GM21825 (cell line): ENCODE measurements at regions not wholly inside any gene's neighbourhood (a gene's known extent, or its start where the extent isn't known, plus 50 kb on each side); places are given as distances from the start of the nearest gene placed in this dataset.
"Not testable (repeated sequence)": the region's sequence is repeated elsewhere in the genome, so short reads cannot be mapped to it uniquely, and the experiment has no call there.

ENCODE experiments used
- ATAC-seq: cut with Tn5 transposase; IDR thresholded peaks from one replicate; pipeline ENCODE4 v1.9.1; 2021; ENCODE audit warnings: mild to moderate bottlenecking, moderate library complexity; ENCODE audit not compliant: unreplicated experiment

DNA sequence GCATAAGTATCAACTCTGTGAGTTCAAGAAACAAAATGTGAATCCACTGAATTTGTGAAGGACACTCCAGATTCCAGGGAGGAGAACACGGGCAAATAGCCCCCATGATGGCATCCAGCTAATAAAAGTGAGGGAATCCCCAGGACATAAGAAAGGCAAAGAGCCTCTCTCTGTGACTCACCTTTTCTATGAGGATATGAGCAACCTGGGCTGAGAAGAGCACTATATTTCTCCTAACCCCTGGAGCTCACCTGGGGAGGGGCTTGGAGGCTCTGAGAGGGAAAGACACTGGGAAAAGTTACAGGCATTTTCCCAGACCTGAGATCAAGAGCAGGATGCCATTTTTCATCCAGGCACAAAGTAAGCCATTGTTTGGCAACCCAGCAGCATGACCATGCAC, 1298.8 kb downstream of the PLA2G4A start:
- no peak for ATAC-seq

DNA sequence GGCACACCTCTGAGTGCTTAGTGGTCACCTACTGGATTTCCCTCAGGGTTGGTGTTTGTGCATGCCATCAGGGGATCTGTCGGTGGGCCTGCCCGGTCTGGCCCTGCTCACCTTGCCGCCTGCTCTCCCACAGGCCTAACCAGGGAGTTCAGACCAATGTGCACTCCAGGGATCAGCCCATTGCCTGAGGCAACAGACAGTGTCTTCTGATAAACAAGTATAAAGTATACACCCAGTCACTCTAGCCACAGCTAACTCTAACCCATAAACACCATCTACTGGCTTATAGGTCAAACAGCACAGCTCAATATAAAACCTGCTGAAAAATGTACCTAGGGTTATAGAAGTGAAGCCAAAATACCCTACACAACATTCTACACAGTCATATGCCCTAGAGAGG, 1300.0 kb downstream of the PLA2G4A start:
- no peak for ATAC-seq

DNA sequence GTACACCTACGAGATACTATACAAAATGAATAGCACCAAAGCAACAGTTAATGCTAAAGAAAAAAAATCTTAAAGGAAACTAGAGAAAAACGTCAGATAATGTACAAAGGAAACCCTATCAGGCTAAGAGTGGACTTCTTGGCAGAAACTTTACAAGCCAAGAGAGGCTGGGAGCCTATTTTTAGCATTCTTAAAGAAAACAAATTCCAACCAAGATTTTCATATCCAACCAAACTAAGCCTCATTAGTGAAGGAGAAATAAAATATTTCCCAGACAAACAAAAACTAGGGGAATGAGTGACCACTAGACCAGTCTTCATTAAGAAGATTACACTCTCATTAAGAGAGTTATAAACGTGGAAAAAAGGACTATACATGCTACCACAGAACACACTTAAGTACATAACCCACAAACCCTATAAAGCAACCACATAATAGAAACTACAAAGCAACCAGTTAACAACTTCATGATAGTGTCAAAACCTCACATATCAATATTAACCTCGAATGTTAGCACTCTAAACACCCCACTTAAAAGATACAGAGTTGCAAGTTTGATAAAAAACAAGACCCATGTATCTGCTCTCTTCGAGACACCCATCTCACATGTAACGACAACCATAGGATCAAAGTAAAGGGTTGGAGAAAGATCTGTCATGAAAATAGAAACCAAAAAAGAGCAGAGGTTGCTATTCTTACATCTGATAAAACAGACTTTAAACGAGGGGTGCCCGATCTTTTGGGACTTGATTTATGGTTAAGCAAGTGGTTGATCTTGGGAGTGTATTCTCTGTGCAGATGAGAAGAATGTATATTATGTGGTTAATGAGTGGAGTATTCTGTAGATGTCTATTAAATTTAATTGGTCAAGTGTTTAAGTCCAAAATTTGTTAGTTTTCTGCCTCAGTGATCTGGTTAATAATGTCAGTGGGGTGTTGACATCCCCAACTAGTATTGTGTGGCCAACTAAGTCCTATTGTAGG, 1301.4 kb downstream of the PLA2G4A start:
- no peak for ATAC-seq

DNA sequence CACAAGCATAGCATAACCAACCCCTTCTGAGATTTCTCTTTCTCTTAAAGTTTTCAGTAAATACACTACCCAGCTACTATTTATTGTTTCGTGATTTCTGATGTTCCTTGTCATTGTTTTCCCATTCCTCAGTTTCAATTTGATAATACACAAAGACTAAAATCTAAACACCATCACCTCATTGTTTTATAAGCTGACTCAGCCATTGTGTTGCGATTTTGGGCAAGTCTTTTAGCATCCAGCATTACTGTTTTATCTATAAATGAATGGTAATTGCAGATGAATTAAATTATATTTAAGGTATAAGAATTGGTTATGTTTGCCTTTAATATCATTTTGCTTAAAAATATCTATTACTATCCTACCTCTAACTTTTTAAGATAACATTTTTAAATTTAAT, 1308.5 kb downstream of the PLA2G4A start:
- ATAC-seq: no peak

DNA sequence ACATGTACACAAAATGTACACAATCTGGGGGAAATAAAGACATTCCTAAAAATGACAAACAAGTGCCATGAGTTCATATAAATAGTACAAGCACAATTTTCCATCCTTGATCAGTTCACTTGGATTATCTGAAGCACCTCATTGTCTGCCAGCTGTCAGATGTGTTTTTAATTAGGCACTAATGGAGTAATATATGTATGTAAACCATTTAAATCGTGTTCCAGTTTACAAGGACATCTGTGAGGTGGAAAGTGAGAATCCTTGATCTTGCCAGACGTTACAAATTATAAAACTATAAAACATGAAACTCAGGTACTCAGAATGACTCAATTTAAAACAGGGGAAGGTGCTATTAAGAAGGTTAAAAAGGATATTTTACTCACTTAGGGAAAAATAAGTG, 1312.2 kb downstream of the PLA2G4A start:
- ATAC-seq: no peak

DNA sequence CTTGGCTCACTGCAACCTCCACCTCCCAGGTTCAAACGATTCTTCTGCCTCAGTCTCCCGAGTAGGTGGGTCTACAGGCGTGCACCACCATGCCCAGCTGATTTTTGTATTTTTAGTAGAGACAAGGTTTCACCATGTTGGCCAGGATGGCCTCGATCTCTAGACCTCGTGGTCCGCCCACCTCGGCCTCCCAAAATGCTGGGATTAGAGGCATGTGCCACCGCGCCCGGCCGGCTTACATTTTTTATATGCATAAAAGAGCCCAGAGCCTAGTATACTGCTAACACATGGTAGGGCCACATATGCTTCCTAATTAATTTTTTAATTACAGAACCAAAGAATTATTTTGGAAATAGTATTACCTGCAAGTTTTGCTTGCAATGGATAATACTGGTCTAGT, 1325.4 kb downstream of the PLA2G4A start:
- no peak for ATAC-seq

DNA sequence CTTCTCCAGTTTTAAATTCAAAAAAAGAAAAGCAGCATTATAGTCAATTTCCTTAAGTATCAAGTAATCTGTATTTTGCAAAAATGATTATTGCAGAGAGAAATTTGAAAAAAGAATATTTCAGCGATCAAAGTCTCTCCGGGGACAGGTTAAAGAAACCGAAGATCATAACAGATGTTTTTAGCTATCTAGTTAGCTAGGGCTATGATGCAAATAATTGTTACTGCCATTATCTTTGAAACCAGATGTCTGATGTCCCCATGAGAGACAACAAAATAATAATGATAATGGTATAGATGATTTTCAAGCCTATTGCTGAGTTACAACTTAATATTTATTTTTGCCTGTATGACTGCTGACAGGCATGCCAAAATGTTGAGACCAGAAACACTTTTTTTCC, 1326.0 kb downstream of the PLA2G4A start:
- ATAC-seq: no peak

DNA sequence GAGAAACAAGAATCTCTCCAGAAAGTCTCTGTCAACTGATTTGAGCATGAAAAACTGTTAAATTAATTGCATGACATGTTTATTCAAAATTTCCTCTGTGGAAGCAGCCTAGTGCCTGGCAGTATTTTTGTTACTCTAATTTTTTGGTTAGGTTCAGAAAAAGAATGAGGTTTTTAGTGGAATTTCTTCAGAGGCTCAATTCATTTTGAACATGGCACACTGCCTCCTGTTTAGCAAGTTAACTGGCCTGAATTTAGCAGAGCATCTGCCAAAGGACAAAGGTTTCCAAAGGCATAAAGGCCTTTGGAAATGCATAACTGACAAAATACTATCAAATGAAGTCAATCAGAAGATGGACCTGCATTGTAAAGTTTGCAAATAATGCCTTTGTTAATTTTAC, 1326.5 kb downstream of the PLA2G4A start:
- ATAC-seq: no peak

DNA sequence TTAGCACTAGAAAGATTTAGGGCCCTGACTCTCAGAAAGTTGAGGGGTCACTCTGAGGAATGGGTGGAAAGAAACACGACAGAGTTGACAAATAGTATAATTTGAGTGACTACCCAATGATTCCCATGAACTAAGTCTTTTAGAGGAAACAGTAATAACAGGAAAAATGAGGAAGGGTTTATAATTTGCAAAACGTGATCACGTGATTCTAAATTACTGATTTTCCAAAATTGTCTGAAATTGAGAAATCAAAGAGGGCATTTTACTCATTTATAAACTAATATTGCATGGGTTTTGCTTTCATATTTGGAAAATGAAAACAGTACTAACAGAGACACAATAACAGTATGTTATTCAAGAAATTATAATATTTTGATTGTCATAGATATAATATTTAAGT, 1335.7 kb downstream of the PLA2G4A start:
- no peak for ATAC-seq

DNA sequence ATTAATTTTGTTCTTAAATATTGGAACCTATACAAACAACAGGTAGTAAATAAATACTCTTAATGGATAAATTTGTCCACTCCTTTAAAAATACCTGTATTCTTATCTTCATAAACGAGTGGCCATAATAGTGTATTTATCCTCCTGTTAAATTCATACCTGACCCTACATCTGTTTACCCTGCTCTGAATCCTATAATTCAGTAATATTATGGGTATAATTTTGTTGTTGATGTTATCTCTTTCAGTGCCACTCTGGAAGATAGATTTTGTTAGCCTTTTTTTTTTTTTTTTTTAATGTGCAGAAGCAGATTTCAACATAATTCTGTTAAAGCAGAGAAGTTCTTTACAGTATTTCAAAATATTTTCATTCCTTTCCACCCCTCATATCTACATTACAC, 1337.9 kb downstream of the PLA2G4A start:
- no peak for ATAC-seq

DNA sequence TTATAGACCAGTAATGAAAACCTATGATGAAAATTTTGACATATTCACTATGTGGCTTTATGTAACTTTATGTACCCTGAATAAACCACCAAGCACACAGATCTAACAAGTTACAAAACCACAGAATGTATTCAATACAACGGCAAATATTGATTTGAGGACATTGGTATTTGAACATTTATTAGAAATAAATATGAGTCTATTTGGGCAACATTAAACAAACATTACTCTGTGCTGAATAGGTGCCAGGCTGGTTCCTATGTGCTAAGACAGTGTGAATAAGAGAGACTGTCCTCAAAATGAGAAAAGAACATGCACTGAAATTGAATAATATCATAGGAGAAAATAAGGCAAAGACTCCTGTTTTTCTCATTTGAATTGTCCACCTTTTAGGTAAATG, 1341.2 kb downstream of the PLA2G4A start:
- ATAC-seq: no peak

DNA sequence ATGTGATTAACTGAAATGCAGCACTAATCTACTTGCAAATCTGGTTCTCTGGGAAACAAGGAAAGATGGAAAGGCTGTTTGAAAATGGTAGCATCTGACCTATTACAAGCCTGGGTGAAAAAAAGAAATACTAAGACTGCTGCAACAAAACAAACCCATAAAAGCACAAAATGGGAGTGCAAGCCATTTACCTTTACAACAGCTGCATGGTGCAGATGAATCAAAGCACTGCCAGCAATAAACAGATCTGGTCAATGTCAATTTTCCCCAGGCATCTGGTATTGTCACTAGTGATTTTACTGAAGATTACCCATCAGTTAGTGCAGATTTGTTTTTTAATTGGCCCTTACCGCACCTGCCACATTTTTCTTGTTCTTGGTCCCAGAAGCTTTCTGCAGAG, 1341.7 kb downstream of the PLA2G4A start:
- no peak for ATAC-seq

DNA sequence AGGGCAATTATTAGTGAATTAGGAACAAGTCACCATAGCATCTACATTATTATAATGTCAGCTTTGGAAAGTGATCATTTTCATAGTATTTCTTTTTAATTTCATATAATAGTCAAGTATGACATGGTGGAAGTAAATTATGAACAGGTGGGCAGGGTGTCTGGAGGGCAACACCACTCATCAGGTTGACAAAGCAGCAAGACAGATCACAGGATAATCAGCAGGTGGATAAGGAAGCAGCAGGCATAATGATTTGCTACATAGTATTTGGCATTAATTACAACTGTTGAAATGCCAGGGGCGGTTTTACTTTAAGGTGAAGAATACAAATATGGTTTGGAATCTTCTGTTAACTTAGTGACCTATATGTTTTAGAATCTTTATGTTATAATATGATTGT, 1342.2 kb downstream of the PLA2G4A start:
- ATAC-seq: no peak

DNA sequence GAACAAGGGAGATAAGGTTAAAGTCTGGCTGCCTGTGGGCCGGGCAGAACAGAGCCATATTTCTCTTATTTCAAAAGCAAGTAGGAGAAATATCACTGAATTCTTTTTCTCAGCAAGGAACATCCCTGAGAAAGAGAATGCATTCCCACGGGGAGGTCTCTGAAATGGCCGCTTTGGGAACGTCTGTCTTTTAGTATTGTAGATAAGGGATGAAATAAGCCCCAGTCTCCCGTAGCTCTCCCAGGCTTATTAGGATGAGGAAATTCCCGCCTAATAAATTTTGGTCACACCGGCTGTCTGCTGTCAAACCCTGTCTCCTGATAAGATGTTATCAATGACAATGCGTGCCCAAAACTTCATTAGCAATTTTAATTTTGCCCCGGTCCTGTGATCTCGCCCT, 1353.3 kb downstream of the PLA2G4A start:
- ATAC-seq: not testable (repeated sequence)

DNA sequence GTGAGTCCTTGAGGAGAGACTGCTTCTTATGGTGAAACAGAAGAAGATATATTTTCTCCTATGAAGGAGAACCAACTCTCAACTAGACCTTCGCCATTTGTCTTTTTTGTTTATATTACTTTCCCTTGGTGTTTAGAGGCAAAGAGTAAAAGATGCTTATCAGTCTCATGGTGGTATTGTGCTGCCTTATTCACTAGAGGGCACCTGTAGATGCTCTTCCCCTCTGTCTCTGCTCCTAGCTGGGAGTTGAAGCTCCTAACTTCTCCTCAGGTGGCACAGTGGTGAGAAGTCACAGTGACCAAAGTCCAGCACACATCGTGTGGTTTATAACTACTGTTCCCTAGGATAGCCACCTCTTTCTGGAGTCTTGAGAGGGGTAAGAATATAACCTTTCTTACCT, 1359.6 kb downstream of the PLA2G4A start:
- no peak for ATAC-seq

DNA sequence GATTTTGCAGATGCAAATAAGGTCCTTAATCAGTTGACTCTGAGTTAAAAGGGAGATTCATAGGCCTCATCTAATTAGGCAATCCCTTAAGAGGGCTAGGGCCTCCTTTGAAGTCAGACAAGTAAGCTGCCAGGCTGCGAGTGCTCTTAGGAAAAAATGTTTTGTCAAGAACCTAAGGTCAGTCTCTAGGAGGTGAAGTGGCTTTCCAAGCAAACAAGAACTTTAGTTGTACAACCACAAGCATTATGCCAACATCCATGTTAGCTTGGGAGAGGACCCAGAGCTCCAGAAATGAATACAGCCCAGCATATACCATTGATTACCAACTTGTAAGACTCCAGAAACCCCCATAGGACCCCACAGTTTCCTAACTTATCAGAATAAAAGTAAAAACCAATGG, 1366.2 kb downstream of the PLA2G4A start:
- ATAC-seq: no peak

DNA sequence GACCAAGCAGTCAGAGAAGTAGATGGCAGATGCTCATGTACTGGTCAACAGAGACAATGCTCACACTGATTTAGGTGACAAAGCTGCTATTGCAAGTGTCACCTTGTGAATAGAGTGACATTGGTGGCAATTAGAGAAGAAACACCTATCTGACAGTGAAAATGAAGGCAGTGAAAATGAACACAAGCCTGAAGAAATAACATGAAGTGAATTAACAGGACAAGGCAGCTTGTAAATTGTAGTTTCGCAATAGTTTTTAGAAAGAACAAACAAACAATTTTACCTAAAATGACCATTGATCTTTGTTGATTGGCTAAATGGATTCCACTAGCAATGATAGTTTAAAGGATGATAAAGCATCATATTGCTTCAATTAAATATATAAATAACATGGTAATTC, 1389.5 kb downstream of the PLA2G4A start:
- no peak for ATAC-seq

DNA sequence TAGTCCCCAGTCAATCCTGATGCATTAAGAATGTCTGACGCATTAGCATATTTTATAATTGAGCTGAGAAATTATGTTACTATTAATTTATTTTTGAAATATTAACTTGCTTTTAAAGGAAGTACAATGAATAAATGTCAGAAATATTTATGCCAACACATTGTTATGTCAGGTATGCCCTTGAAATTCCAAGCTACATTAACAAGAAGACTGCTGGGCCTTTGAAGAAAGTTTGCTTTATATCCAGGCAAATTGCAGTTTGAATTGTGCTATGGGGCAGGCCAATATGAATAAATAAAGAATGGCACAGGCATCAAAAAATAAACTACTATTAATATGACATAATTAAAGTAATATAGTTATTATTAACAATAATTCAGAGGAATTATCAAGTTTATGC, 1391.3 kb downstream of the PLA2G4A start:
- no peak for ATAC-seq

DNA sequence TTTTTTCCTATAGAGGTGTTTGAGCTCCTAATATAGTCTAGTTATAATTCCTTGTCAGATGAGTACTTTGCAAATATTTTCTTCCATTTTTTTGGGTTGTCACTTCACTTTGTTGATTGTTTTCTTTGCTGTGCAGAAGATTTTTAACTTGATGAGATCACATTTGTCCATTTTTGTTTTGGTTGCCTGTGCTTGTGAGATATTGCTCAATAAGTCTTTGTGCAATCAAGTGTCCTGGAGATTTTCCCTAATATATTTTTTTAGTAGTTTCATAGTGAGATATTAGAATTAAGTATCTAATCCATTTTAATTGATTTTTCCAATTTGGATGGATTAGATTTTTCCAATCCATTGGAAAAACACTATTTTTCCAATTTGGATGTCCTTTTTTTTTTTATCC, 1395.5 kb downstream of the PLA2G4A start:
- ATAC-seq: no peak

DNA sequence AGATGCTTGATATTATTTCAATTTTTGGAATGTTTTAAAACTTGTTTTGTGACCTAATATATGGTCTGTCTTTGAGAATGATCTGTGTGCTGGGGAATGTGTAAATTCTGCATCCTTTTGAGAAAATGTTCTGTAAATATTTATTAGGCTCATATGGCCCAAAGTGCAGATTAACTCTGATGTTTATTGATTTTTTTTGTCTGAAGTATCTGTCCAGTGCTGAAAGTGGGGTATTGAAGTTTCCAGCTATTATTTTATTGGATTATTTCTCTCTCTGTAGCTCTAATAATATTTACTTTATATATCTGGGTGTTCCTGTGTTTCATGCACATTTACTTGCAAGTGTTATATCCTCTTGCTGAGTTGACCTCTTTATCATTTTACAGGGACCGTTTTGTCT, 1397.2 kb downstream of the PLA2G4A start:
- no peak for ATAC-seq

DNA sequence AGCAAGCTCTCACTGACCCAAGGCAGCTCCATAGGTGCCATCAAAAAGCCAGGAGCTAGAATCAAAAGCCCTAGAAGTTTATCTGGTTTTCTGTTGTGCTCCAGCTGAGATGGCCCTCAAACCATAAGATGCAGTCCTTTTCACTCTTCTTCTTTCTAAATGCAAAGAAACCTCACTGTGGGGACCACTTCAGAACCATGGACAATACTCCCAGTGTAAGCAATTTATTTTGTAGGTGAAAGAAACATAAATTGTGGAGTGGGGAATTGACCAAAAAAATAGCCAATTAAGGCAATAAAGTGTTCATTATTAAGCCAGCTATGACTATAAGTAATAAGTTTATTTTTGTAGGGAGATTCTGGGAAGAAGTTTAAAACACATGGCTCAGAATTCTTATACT, 1399.9 kb downstream of the PLA2G4A start:
- ATAC-seq: no peak

DNA sequence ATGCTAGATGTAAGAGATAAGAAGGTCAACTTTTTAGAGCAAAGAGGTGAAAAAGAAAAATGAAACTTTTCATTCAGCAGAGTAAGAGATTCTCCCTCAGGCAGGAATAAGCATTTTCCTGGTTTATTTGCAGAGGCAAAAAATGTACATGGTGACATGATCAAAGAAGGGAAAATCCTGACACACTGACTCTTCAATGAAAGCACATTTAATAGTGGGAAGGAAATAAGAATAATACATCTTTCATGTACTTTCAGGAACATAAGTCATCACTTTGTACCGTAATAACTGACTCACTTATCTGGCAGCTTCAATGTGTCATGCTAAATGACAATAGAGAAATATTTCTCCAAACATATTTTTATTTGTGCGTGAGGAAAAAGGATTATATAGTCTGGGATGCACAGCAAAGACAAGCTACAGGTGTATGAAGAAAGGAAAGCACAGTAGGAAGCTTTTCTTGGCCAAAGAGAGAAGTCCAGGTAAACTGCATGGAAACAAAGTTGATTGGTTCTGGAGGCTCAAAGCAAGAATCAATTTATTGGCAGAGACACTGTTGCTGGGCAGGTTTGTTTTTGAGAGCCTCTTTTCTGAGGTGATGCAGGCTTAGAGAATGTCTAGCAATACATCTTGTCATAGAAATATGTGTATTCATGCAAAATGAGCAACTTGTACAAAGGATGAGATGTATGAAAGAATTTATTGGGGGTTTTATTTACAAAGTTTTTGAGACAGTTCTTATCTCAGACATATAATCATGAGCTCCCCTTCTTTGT, 1409.0 kb downstream of the PLA2G4A start:
- ATAC-seq: no peak
